A673 (cell line): ENCODE measurements at regions not wholly inside any gene's neighbourhood (a gene's known extent, or its start where the extent isn't known, plus 50 kb on each side); places are given as distances from the start of the nearest gene placed in this dataset.

Experiments
- BruUV-seq: library from RNA; stranded (reverse); fragments of 400-500 nt; replicated peaks from 2 replicates; lab custom pipeline; 2021; lab: Mats Ljungman, UMichigan
- CTCF ChIA-PET: fragments of 300-600 bp; sonication (Branson Sonifier 250); formaldehyde crosslinking; loops from one replicate; lab custom pipeline; 2022; ENCODE audit warnings: antibody characterized with exemption; lab: Charles Lee
- POLR2A ChIA-PET: fragments of 300-600 bp; sonication (Branson Sonifier 250); formaldehyde crosslinking; loops from one replicate; lab custom pipeline; 2022; ENCODE audit warnings: antibody characterized with exemption; ENCODE audit not compliant: low non-redundant PET; lab: Charles Lee
- DNase-seq: peaks from one replicate; pipeline ENCODE4 v3.0.0-alpha.2; 2015; ENCODE audit warnings: low spot score
- H3K27ac ChIP-seq: fragments of 200-600 bp; sonication (generic); 2 replicates; pipeline ENCODE4 v1.5.1; 2016; ENCODE audit warnings: mixed run types, low read depth, mild to moderate bottlenecking, mixed read lengths, antibody characterized with exemption, low read length; ENCODE audit not compliant: poor library complexity, severe bottlenecking
- H3K27me3 ChIP-seq: fragments of 200-600 bp; sonication (generic); replicated peaks from 2 replicates; pipeline ENCODE4 v1.6.1; 2017; ENCODE audit warnings: mixed run types, low read depth, mild to moderate bottlenecking, mixed read lengths, antibody characterized with exemption, low read length; ENCODE audit not compliant: insufficient read depth, poor library complexity
- H3K36me3 ChIP-seq: fragments of 200-600 bp; sonication (generic); 2 replicates; pipeline ENCODE4 v1.6.1; 2016; ENCODE audit warnings: mixed run types, mild to moderate bottlenecking, mixed read lengths, antibody characterized with exemption, low read length; ENCODE audit not compliant: insufficient read depth, poor library complexity, severe bottlenecking
- H3K4me1 ChIP-seq: fragments of 200-600 bp; sonication (generic); 2 replicates; pipeline ENCODE4 v1.6.1; 2017; ENCODE audit warnings: mixed run types, mild to moderate bottlenecking, mixed read lengths, antibody characterized with exemption, low read length; ENCODE audit not compliant: insufficient read depth, poor library complexity, severe bottlenecking
- H3K4me3 ChIP-seq: fragments of 200-600 bp; sonication (generic); 2 replicates; pipeline ENCODE4 v1.5.1; 2016; ENCODE audit warnings: low read depth, mixed run types, mild to moderate bottlenecking, mixed read lengths, low read length; ENCODE audit not compliant: poor library complexity, severe bottlenecking
- H3K9me3 ChIP-seq: fragments of 200-600 bp; sonication (generic); 2 replicates; pipeline ENCODE4 v1.6.1; 2016; ENCODE audit warnings: mixed run types, low read depth, mild to moderate bottlenecking, mixed read lengths, antibody characterized with exemption, low read length; ENCODE audit not compliant: poor library complexity, severe bottlenecking
- EZH2 ChIP-seq: fragments of 200-600 bp; sonication (generic); IDR thresholded peaks from 2 replicates; pipeline ENCODE4 v1.6.1; 2017; ENCODE audit warnings: borderline replicate concordance, low read depth, mild to moderate bottlenecking, mixed read lengths, antibody characterized with exemption, low read length; ENCODE audit not compliant: poor library complexity, severe bottlenecking
- intact Hi-C: fragments of 100-400 bp; cut with micrococcal nuclease; formaldehyde crosslinking; loops from one replicate; pipeline ENCODE4 v1.10.0; 2022; ENCODE audit not compliant: unreplicated experiment
- TF ChIP-seq, protein P1 (sequence below): fragments of 300-800, 200-600 bp; sonication (generic); conservative IDR thresholded peaks from 2 replicates; pipeline ENCODE4 v1.5.1; 2017; ENCODE audit warnings: low read depth, mild to moderate bottlenecking, antibody characterized with exemption, low read length, moderate library complexity, mixed read lengths

- ChIA-PET POLR2A (no interaction called here), CTCF (no interaction called here)
- Histone ChIP-seq H3K4me3 (no peak overlapping the region), H3K9me3 (peaks cover 2% of the 10 kb centered on the region), H3K27ac (no peak overlapping the region), H3K27me3 (no peaks in the 10 kb centered on the region), H3K4me1 (no peaks in the 10 kb centered on the region), H3K36me3 (no peaks in the 10 kb centered on the region)
- TF ChIP-seq, protein P1, sequence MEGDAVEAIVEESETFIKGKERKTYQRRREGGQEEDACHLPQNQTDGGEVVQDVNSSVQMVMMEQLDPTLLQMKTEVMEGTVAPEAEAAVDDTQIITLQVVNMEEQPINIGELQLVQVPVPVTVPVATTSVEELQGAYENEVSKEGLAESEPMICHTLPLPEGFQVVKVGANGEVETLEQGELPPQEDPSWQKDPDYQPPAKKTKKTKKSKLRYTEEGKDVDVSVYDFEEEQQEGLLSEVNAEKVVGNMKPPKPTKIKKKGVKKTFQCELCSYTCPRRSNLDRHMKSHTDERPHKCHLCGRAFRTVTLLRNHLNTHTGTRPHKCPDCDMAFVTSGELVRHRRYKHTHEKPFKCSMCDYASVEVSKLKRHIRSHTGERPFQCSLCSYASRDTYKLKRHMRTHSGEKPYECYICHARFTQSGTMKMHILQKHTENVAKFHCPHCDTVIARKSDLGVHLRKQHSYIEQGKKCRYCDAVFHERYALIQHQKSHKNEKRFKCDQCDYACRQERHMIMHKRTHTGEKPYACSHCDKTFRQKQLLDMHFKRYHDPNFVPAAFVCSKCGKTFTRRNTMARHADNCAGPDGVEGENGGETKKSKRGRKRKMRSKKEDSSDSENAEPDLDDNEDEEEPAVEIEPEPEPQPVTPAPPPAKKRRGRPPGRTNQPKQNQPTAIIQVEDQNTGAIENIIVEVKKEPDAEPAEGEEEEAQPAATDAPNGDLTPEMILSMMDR: no peak
- no peak for TF ChIP-seq EZH2
- no TSS peak for BruUV-seq
- intact Hi-C loops: no loop called here
- DNase-seq: no peak
Observed at GRCh38 chrX:55142206-55142918, 53.5 kb downstream of the PAGE2 start.

GRCh38 chrX:55142919-55143310 is 54.1 kb downstream of the PAGE2 start:
- H3K4me3 ChIP-seq: no peak overlapping the region
- H3K4me1 ChIP-seq: no peaks in the 10 kb centered on the region
- TF ChIP-seq EZH2: no peak
- TF ChIP-seq, protein P1: no peak
- BruUV-seq: no TSS peak
- intact Hi-C loops: no loop called here
- H3K27ac ChIP-seq: no peak overlapping the region
- DNase-seq: no peak
- no peaks in the 10 kb centered on the region for H3K27me3 ChIP-seq
- peaks cover 2% of the 10 kb centered on the region for H3K9me3 ChIP-seq
- ChIA-PET POLR2A (no interaction called here), CTCF (no interaction called here)
- H3K36me3 ChIP-seq: no peaks in the 10 kb centered on the region

GRCh38 chrX:55143621-55144020 is 54.8 kb downstream of the PAGE2 start:
- no peak for DNase-seq
- Histone ChIP-seq H3K4me3 (no peak overlapping the region), H3K36me3 (no peaks in the 10 kb centered on the region), H3K4me1 (no peaks in the 10 kb centered on the region), H3K27ac (no peak overlapping the region), H3K27me3 (no peaks in the 10 kb centered on the region), H3K9me3 (peaks cover 2% of the 10 kb centered on the region)
- ChIA-PET CTCF (no interaction called here), POLR2A (no interaction called here)
- TF ChIP-seq, protein P1: no peak
- no peak for TF ChIP-seq EZH2
- BruUV-seq: no TSS peak
- intact Hi-C loops: no loop called here
